ENCODE measurements at regions not wholly inside any gene's neighbourhood (a gene's known extent, or its start where the extent isn't known, plus 50 kb on each side); places are given as distances from the start of the nearest gene placed in this dataset.
"Not testable (repeated sequence)": the region's sequence is repeated elsewhere in the genome, so short reads cannot be mapped to it uniquely, and the experiment has no call there.

DNA sequence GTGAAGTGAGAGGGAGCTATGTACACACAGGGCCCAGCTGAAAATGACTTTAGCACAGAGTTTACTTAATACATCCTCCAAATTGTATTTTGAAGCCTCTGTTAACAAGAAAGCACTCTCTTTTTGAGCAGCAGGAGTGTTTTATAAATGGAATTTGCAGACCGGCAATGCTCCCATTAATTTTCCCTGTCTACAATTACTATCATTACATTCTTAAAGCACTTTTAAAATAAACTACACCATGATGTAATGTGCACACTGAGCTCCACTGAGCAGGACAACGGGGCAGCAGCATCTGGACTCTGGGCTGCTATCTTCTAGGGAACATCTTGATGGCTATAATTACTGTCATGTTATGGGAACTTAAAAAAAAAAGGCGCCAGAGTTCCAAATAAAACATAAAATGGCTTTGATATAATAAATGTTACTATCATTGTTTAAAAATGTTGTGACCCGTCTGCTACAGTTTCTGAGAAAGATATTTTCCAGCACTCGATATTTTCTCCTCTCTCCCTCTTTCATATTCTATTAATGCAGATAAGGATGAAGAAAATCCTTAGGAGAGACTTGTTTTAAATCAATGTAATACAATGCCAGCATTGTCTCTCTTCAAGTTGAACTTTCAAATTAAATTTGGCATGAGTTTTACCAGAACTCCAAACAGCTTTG is 150.9 kb downstream of the HLX start:
- FAIRE-seq: no peak

DNA sequence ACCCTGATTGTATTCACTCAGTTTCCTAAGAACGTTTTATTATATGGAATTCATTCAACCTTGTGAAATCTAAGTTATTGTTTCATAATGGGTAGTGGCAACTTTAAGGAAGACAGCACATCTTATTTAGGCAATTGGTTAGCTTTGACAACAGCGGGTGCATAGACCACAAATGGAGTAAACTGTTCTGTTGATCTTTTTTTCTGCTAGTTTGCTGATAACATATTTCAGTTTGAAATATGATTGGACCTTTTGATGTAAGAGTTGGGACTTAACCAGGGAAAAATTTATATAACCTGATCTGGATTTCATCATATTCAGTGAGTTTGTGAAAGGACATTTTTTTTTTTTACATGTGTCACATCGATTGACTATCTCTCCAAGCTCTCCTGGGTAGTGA is 151.7 kb downstream of the HLX start:
- no peak for FAIRE-seq

DNA sequence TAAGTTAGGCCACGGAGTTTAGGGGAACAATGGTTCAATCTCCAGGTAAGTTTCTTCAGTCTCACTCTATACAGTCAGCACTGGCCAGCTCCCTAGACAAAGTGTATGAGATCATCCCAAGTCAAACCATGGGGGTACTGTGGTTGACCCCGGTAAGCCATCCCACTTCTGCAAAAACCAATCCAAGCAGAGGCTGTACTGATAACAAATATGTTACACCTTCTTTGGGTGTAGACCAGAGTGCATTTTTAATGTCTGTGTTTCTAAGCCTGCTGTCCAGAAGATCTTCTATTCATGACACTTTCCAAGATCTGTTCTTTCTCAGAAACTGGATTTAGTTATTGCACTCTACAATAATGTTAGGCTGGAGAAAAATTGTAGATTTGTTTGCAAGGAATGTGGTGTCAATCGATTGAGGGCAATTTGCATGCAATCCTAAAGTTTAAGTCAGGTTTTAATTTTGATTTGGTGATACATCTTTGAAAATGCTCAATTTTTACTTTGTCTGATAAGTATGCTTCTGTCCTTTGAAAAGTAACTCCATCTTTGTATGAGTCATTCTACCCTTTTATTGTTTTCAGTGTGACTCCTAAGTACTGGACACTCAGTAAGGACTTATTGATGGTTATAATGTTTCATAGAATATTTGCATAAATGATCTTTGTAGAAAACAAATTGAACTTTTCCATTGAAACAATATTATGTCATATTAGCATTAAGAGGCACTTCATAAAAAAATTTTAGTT is 152.4 kb downstream of the HLX start:
- no peak for FAIRE-seq

DNA sequence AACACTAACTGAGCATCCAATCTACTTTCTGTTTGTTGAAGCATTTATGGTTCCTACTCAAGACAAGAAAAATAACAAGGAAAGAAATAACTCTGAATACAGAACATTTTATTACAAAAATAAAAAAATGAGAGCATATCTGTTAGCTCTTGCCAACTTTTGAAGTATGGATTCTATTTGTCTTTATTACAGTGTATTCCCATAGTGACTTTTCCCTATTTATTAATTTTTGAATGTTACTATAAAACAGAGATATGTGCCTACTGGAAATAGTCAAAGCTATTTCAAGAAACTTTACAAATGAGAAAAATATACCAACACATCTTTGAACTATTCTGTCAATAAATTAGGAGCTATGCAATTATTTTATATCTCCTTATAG is 153.0 kb downstream of the HLX start:
- FAIRE-seq: no peak

DNA sequence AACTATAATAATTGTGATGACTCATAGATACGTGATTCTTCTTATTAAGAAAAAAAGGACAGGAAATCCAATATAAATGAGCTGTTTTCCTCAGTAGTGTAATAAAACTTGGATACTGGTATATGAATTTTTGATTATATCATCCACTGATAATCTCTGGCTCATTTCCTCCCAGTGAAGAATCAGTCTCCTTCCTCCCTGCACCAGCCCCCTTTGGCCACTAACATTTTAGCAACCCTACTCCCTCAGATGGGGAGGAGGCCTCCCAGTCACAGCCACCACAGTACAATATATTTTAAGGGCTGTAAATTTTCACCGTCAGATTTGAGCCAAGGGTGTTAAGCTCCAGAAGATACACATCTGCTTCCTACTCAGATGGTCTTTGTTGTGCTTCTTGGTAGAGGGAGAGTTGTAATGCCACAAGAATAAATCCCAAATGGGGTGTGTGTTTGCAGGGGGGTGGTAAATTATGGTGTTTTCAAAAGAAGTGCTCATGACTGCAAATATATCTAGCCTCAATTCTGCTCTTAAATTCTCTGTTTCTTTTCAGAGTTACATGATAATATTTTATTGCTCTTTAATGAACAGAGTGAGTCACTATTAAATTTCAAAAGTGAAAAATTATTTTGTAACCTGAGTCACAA is 153.5 kb downstream of the HLX start:
- FAIRE-seq: no peak

DNA sequence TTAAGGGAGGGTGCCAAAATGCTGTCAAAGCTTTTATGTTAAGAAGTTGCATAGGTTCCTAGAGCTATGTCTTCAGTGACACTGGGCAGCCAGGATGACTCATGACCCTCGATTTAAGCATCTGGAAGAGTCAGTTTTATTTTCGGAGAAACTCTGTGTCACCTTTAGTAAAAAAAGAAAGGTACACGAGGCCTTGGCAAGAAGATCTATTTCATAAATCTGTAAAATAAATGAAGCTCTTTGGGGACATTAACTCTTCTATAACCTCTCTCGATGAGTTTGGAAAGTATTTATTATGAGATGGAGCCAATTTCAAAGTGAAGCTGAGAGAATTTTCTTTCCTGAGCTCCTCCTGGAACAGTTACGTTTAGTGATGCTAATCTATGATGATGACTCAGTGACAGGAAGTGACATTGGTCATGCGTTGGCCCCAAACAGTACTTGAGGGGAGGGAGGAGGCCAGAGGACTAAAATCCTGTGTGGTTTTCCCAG is 156.5 kb downstream of the HLX start:
- FAIRE-seq: no peak

DNA sequence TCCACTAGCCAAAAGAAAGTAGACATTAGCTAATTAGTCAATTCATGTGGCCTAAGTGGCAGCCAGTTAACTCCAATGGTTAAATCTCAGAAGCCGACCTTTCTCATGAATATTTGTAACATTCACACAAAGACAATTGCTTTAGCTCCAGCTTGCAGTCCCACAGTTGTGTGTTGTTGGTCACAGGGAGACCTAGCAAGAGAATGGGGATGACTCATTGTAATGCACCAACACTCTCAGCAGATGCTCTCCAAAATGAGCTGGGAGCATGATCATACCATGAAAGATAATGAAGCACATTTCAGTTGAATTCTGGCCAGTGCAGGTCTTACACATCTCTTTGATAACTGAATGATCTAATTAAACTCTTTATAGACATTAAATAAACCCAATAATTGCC is 160.4 kb downstream of the HLX start:
- FAIRE-seq: no peak

DNA sequence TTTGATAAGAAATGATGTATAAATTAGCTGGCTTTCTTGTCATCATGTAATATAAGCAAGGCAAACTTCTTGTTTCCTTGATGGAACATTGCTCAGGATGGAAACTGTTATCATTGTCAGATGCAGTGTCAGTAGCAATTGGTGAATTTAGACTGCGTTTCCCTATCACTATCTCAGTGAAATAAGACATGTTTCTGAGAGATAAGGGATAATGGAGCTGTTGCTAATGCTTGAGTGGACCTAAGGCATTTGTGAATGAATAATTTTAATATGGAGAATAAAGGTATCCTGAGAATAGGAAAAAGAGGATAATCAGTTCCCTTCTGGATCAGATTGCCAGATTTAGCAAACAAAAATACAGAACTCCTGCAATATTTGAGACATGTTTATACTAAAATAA is 160.9 kb downstream of the HLX start:
- FAIRE-seq: no peak

DNA sequence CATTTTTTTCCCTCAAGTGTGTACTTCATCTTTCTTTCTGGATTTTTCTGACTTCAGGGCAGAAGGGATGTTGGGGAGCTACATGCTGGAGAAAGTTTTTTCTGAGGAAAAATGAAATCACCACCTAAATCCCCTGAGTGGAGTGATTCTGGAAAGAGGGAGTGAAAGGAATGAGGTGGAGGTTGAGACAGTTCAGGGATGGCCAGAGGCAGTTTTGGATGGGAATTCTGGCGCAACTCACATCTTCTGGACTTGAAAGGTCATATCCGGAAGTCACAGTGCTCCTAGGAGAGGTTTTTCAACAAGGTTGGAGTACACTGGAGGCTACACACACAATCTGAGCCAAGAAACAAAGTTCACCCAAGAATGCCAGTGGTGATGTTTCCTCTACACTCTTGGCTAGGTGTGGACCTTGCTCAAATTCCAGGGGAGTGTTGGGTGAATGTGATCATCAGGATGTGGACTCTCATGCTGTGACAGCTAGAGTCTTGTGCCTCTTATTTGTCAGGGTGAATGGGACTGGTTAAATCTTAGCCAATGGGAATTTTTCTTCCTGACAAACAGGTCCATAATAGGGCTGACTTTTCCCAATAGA is 161.5 kb downstream of the HLX start:
- no peak for FAIRE-seq

DNA sequence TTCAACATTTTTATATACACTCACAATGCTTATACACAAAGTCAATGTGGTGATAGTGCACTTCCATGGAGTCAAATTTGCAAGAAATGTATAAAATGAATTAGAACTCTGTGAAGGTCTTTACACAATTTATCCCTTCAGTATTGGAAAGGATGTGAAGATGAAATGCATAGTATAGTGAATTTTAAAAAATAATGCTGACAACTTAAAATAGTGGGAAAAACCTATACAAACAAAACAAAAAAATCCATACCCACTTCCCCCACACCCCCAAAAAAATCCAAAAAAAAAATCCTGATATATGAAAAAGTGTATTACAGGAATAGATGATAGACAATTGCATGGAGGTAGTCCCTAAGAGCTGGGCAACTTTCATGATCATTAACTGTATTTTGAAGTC is 165.3 kb downstream of the HLX start:
- FAIRE-seq: no peak

DNA sequence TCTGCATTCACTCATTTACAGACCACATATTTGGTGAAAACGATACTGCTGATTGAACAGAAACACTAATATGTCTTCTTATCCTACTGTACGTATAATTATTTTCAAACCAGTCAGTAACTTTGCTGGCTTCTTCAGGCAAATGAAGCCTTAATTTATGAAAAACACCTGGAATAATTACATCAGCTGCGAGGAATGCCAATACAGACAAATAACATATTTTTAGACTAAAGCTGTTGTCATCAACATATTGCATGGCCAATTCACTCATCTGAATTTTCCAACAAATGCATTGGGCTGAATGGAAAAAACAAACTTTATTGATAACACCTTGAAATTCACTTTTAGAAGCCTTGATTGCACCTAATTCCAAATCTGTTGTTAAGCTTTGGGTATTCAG is 165.9 kb downstream of the HLX start:
- no peak for FAIRE-seq

DNA sequence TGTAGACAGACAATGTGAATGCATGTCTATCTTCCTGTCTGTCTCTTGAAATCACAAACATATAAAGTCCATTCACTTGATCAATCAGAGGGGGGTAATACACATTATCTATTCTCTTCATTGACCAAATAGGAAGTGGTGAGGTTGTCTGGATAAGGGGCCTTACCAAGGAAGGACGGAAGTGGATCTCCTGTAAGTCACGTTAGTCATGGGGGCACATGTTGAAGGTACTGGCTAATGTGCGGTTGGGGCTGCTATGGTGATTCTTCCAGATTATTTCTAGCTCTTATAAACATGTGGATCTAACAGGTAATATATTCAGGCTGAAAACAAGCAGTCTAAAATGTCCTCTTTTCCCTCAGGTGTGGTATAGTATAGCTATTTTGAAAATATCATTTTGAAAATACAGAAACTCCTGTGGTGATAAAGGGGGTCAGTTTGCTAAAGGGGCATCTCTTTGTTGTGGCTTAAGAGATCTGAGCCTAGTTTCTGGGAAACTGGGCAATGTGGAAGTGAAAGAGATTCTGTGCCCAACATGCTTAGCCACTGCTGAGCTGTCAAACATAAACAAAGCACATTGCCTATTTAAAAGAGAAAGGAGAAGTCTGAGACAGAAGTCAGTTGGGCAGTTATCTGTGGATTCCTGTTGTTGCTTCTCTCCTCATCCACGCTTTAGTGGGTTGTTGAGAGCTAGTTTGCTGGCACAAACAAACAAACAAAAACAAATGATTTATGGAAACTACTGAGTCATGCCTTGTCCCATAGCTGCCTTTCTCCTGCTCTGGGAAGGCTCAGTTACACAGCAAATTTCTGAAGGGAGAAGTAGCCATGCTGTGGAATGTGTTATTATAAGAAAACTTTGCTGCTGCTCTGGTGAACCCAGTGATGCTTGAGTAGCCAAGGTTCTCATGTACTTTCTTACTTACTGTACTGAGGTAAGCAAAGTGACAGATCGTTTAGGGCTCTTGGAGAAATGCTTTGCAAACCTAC is 166.9 kb downstream of the HLX start:
- FAIRE-seq: no peak

DNA sequence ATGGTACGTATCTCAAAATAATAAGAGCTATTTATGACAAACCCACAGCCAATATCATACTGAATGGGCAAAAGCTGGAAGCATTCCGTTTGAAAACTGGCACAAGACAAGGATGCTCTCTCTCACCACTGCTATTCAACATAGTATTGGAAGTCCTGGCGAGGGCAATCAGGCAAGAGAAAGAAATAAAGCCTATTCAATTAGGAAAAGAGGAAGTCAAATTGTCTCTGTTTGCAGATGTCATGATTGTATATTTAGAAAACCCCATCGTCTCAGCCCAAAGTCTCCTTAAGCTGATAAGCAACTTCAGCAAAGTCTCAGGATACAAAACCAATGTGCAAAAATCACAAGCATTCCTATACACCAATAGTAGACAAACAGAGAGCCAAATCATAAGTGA is 172.1 kb downstream of the HLX start:
- not testable (repeated sequence) for FAIRE-seq

DNA sequence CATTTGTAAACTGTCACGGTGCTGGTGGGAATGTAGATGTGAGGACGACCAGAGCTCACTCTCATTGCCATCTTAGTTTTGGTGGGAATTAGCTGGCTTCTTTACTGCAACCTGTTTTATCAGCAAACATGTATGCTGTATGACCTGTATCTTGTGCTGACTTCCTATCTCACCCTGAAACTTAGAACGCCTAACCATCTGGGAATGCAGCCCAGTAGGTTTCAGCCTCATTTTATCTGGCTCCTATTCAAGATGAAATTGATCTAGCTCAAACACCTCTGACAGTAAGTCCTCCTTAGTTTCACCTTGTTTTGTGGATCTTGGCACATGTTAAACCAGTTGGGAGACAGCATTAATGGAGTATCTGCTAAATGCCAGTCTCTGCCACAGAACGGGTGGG is 174.6 kb downstream of the HLX start:
- FAIRE-seq: no peak

DNA sequence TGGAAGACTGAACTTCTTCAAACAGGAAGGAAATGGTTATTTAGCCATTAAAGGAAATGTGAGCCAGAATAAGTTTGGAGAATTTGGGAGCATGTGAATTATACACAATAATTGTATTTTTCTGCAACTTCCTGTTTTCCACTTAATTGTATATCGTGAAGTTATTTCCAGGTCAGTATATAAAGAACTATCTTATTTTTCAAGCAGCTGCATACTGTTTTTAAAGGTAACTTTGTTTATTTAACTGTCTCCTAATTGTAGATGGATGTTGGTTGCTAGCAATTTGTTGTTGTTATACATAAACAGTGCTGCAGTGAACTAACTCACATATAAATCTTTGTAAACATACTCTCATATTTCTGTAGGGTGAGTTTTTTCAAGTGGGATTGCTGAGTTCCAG is 180.3 kb downstream of the HLX start:
- no peak for FAIRE-seq

DNA sequence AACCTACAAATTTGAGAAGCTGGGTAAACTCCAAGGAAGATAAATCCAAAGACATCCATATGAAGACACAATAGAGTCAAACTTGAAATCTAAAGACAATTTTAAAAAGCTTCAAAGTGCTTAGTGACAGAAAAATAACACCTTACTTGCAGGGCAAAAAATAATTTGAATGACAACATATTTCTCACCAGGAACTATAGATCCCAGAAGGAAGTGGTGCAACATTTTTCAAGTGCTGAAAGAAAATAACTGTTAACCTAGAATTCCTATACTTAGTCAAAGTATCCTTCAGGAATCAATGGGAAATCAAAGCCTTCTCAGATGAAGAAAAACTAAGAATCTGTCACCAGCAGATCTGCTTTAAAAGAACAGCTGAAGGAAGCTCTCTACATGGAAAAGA is 184.4 kb downstream of the HLX start:
- no peak for FAIRE-seq

DNA sequence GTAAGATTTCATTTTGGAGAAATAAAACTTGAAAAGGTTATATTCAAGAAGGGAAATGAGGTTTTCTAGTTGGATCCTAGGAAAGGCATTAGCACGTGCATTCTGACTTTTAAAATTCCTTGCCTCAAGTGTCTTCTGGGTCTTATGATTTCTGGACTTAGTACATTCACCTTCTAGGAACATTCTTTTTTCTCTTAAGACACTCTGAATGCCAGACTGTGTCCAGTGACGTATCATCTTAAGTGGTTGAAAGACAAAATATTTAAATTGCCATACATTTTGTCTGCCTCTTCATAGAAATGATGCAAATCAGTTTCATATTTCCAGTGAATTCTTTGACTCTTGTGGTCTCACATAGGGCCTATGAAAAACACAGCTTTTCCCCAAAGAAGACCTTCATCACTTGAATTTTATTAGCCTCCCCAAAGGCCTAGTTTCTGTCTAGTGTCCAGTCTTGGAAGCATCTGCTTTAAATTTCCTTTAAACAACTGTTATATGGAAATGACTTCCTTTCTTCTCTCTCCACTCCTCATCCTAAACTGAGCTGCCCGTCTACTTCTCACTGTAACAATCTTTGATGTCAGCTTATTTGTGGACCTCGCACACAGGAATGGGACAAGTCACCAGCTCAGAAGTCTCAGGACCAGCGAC is 187.2 kb downstream of the HLX start:
- FAIRE-seq: no peak

DNA sequence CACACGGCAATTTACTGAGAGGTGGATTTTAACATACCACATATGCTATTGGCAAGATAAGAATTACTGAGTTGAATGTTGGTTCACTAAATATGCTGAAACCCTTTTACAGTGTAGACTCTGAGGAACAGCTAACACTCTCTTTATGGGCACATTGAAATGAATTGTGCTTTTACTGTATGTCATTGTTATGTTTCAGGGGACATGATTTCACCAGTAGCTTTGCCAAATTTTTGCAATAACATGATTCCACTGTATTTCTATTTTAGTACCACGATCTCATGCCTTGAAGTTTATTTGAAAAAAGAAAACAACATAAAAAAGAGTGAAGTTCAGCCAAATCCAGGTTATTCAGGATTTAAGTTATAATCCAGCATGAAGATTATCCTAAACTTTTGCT is 188.5 kb downstream of the HLX start:
- FAIRE-seq: no peak

DNA sequence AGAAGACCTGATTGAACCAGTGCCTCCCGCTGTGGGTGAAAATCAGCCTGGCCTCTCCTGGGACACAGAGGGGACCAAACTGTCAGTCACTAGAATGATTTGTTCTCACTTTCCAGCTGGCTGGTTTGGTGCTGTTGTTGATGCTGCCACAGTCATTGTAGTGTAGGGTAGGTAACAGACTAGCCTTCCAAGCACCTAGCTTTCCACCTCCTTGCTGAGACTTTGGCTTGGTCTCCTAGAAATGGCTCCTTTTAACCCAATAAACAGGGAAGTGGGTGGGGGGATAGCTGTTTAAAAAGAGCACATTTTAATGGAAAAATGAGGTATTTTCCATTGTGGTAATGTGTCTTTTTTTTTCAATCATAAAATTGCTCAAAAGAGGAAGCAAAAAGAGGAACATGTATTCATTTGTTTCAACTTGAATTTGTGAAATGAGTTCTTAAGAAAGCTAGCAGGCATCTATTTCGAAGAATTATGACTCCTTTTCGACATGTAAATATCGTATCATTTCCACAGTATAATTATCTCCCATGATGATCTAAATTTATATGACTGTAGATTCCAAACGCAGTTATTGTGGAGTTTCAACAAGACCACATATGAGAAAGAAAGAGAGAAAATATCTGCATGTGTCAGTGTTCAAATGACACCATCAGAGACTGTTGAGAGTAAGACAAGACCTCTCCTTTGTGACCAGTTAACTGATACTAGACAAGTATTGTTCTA is 190.1 kb downstream of the HLX start:
- FAIRE-seq: no peak

DNA sequence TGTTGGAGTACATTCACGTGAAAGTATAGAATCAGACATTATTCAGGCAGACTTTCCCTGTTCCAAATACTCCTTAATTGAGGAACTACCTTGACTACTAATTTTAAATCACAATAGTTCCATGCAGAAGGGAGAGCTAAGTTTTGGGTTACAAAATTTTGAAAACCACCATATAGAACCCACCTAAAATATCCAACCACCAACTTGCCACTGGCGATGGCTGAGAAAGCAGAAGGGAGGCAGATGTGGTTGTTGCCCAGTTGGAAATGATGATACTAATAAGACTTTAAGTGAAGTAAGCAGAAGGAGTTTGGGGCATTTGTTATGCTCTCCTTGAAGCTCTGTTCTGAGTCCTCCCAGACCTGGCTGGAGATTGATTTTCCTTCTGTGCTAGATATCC is 190.7 kb downstream of the HLX start:
- FAIRE-seq: no peak

DNA sequence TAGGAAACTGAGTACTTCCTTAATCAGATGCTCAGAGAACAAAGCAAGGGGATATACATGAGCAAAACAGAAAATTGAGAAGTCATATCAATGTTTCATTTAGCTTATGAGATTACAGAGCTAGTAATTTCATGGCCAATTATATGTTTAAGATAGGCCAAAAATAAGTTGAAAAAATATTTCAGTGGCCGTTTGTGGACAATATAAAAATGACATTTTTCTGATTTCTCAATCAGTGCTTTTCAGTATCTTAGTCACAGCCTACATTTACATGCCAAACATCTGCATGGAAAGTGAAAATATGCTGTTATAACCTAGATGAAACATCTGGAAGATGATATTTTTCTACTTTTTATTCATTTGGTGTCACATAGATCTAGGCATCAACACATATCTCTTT is 192.5 kb downstream of the HLX start:
- FAIRE-seq: no peak
